Cerebellar cortex (tissue), 1 donor: ENCODE measurements at regions not wholly inside any gene's neighbourhood (a gene's known extent, or its start where the extent isn't known, plus 50 kb on each side); places are given as distances from the start of the nearest gene placed in this dataset.
"Not testable (repeated sequence)": the region's sequence is repeated elsewhere in the genome, so short reads cannot be mapped to it uniquely, and the experiment has no call there.

Source experiments
- DNase-seq: peaks from one replicate; pipeline ENCODE4 v3.0.0-alpha.2; 2015; ENCODE audit warnings: low spot score

DNA sequence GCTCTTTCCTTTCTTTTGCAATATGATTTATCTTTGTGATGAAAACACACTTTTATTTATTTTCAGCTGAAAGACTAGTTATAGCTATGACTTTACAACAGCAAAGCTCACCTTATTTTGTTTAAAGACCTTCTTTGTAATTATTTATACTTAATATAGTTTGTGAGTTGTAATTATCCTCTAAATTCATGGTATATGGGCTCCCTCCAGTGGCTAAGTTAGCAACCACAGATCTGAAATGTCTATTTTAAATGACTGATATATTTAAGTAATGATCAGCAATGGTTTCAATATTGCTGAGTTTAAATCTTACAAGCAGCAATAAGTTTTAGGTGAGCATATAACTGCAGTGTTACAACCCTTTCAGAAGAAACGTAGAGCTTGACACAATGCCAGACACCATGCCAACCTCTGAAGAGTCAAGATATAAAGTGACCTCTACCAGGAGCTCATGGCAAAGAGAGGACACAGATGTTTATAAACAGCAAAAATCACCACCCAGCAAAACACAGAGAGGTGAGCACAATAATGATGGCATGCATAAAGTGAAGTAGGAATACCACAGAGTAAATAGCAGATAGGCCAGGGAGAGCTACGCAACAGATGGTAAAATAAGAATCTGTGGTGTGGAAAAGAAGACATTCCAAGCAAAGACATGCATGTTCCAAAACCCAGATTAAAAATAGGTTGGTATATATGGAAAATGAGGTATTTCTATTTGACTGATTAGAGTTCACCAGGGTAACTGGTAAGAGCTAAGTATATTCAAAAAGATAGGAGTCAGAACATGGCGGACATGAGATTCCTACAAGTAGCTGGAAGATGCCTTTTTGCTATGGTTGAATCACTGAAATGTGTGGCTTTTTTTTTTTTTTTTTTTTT, 143.7 kb upstream of the ZNF385D start:
- peak; percentile 32 for DNase-seq

DNA sequence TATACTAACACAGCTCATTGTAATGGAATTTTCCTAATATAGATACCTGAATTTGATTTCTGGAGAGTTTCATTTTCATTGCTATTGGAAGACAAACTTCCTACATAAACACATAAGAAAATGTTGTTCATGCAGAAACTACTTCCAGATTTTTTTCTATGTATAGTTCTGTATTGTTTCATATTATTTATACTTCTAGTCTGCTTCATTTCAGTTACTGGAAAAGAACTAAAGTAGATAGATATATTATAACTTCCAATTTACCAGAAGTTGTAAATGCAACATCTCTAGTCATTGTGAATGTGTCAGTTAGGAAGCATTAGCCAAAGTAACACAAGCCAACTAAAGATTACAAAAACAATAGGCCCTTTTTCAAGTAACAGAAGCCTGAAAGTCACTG, 147.3 kb upstream of the ZNF385D start:
- no peak for DNase-seq

DNA sequence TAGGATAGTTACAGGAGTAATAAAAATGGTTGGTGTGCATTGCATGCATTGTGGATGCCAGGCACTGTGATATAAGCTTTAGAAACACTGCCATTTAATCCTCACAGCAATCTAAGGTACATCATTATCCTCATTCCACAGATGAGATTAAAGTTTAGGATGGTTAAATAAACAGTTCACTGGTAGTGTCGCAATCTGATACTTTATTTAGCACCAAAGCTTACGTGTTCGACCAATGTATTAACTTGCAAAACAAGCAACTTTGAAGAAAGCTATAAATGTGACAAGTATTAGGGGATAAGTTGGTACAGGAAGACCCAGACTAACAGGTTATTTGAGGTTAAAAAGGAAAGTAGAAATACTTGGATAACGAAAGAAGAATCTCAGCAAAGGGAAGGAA, 150.5 kb upstream of the ZNF385D start:
- no peak for DNase-seq

DNA sequence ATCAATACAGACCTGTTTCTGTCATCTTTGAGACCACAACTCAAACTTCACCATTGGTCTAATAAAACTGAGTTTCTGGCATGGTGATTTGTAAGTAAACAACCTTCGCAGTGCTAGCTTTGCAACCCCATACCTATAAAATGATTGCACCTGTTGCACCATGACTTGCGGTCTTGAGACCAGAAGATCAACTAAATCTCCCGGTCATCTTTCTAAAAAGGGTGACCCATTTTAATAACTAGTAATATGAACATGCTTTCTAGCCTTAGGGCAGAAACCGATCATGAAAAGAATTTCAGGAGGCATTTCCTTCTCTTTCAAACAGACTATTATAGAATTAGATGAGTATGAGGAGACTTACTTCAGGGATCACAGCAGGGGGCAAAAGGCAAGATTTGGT, 151.9 kb upstream of the ZNF385D start:
- DNase-seq: no peak

DNA sequence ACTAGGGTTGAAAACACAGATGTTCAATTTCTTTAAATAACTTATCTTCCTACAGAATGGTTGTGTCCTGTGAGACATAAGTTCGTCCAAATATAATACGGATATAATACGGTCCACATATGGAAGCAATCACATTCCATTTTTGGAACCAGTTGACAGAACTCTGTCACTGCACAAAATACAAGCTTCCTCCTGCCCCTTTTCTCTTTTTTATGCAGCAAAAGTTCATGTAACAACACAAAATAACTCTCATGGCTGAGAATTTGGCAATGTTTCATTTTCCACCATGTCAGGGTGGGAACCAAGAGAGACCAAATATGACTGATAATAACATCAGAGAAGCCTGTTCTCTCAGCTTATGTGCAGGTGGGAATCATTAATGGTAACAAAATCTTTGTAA, 158.1 kb upstream of the ZNF385D start:
- no peak for DNase-seq

DNA sequence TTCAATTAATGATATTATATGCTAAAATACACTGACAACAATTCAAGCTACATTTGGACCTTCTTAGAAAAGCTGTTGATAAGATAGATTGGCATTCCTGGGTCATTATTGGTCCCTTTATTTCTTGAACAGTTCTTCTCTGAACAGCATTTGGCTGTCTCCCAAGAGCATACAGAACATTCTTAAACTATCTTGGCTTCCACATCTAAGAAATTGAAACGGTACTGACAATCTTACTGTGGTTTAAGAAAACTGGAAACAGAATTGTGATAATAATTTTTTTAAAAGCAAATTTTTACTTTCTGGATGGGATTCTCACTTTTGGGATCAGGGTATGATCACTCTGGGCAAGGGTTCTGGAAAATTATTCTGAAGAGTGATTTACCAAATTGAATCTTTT, 161.7 kb upstream of the ZNF385D start:
- DNase-seq: no peak

DNA sequence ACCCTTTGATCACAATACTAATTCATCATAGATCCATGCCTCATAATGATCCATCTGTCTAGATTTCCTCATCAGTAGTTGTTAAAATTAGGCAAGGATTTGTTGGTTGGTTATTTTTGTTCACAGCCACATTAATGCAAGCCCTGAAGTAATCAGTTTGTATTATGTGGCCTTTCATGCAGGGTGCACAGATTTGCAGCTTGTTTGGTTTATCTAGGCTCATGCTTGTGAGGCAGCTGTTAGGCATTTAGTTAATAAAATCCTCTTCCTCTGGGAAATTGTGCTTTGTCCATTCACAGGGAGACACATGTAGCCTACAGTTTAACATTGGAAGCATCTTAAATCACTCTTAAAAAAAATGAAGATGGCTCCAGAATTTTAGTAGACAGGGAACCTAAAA, 162.8 kb upstream of the ZNF385D start:
- DNase-seq: no peak

DNA sequence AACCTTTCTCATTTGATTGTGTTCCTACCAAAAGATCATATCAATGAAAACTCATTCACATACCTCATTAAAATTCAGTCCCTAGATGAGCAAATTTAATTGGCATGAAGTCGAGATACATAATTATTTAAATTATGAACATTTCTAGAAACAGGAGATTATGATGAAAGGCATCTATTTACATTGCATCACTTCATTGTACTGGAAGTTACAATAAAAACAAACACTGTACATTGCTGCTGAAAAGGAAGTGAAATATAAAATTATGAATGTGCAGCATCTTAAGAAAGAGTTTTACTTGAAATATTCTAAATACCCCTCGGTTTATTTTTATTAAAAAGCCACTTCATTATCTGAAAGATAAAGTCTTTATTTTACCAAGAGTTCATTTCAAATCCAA, 163.4 kb upstream of the ZNF385D start:
- DNase-seq: no peak

DNA sequence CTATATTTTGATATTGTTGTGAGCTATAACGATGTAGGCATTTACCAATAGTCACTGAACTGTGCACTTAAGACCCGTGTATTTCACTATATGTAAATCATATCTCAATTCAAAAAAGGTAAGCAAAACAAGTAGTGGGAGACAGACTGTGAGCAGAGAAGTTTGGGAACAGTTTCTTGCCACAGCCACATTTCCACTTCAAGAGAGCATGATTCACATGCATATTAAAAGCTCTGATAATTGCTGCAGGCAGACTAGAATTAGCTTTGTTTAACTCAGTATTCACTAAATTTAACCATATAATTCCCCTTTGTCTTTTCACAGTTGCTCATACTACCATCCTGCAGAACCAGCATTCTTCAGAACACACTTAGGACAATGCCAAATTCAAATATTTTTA, 168.4 kb upstream of the ZNF385D start:
- DNase-seq: no peak

DNA sequence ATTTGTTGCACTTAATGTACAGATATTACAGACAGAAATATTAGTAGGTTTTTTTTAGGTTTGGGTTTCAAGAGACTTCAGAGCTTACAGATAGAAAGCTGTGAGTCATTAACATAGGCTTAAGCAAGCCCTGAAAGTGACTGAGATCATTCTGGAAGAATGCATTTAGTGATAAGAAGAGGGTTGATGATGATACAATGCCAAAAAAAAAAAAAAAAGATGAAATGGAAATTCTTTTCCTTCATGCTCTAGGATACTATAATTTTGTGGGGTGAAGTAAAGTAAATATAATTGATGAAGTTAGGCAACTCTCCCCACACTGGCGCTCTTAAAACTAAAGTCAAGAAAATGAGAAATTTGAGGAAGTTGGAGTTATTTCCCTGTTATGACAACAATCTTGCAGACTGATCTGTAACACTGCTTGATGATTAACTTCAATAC, 169.4 kb upstream of the ZNF385D start:
- DNase-seq: no peak

DNA sequence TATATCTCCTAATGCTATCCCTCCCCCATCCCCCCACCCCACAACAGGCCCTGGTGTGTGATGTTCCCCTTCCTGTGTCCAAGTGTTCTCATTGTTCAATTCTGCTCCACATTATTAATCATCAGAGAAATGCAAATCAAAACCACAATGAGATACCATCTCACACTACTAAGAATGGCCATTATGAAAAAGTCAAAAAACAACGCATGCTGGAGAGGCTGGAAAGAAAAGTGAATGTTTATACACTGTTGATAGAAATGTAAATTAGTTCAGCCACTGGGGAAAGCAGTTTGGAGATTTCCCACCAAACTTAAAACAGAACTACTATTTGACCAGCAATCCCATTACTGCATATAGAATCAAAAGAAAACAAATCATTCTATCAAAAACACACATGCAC, 172.1 kb upstream of the ZNF385D start:
- not testable (repeated sequence) for DNase-seq

DNA sequence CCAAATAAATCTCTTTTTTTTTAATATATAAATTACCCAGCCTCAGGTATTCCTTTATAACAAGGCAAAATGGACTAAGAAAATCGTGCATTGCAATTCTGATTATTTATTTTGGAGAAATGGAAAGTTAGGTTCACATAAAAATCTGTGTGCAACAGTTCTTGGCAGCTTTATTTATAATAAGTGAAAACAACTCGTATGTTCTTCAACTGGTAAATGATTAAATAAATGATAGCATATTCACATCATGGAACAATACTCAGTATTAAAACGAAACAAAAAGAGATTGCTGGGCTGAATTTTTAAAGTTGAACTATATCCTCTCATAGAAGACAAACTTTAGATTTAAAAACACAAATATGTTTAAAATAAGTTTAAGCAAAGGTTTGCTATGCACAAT, 176.3 kb upstream of the ZNF385D start:
- no peak for DNase-seq

DNA sequence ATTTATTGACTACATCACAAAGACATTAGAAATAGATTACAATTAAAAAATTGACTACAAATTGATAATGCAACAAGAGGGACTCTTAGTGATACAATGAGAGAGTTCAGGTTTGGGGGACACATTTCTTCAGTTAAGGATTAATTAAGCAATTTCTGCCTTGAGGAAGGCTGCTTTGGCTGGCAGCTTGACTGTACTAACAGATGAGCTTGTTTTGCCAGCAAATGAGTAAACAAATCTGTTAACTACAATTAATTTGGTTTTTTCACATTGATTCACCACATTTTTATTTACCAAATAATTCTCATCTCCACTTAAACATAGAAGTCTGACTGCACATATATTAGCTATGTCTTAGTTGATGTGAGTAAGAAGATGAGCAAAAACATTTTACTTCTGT, 183.6 kb upstream of the ZNF385D start:
- peak; percentile 52 for DNase-seq

DNA sequence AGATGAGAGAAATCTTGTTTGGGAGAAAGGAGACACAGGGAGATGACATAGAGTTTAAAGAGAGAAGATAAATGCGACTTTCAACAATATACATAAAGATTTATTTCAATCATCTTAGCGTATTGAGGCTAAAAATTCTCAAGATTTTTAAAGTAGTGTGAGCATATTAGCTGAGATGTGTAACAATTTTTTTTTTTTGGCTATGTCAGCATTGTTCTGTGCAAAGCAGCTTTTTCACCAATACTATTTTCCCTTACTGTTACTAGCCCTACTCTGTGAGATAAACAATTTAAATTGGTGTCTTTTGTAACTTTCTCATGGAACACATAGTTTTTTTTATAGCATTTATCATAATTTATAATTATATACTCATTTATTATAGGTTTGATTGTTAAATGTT, 185.2 kb upstream of the ZNF385D start:
- no peak for DNase-seq

DNA sequence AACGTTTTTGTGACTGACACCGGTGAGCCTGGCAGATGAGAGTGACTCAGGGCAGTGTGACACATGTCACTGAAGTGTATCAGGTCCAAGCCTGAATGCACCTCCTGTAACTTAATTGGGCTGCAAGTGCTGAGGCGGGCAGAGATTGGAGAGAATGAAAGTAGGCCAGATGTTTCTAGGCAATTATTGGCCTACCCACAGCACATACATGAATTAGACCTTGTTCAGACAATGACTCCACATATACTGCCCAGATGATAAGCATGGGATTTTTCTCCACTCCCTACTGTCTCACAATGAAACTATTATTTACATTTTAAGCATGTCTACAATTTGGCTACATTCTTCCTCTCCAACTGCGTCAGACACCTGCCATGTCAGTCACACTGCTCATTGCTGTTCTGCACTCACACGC, 187.3 kb upstream of the ZNF385D start:
- DNase-seq: no peak

DNA sequence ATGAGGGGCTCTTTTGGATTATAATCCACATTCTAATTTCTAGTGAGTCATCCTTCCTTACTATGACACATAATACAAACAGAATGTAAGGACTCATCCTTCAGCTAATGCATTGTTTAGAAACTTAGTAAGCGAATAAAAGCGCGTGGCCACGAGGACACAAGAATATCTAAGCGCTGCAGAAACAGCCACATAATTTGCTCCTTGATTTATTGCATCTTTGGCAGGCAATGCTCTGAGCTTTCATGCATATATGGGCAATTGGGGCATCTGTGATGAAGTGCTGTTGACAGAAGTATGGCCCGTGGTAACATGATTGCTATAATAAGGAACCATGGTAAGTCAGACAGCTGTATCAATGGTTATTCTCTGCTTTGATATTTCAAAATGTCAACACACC, 191.3 kb upstream of the ZNF385D start:
- DNase-seq: peak; percentile 90

DNA sequence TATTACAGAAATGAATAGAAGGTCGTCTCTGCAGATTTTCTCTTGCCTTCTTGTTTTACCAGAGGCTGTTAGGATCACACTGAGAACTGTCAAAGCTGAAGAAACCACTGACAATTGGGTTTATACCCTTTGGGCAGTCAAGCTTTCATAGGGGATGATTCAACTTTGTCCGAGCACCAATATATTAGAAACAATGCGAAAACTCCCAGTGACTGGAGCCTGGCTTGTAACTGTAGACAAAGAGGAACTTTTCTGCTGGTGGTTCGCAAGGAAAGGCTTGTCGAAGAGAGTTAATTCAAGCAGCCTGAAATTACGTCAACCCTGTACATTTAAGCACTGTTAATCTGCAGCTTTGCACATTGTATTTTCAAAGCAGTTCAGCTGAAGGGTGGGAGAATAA, 193.2 kb upstream of the ZNF385D start:
- DNase-seq: no peak

DNA sequence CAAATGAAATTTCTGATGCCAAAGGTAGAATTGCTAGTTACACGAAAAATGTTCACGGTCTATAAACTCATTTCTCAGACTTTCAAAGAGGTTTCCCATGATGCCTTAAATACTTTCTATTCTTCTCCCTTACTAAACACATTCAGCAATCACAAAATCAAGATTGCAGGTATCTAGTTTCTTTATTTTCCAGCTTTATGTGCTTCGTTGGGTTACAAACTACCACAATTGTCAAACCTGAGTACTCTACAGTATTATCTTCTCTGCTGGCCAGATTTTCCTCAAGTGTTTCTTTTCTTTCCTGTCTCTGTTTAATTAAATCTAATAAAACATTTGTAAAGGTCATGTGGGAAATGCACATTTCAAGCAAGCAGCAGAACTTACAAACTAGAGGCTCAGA, 201.8 kb upstream of the ZNF385D start:
- no peak for DNase-seq

DNA sequence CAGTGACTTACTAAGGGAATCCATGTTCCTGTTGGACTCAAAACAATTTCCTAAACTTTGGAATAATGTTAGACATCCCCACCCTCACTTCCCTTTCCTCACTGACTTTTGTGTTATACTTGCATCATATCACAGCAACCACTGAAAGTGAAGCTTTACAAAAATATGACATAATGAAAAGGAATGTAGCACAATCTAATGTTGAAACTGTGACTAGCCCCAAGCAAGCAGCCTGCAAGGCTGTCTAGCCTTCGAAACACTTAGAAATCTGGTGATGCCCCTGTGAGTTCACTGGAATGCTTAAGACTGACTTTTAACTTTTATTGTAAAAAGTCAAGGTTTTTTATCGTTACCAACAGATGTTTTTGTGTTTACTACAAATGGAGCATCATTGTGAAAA, 203.7 kb upstream of the ZNF385D start:
- DNase-seq: no peak

DNA sequence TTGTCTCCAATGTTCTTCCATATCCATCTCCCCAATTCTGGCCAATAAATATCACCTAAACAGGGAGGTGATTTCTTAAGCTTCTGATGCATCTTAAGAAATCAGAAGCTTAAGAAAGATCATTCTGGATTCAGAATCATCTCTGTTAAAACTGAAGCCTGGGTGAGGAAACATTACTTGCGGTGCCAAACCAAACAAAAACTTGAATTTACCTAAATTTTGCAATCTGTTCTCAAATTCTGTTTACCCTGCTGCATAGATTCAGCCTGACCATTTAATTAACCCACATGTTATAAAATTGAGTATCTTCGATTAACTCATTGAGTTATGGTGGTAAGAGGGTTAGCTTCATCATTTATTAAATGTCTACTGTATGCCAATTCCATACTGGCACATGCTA, 204.4 kb upstream of the ZNF385D start:
- DNase-seq: no peak

DNA sequence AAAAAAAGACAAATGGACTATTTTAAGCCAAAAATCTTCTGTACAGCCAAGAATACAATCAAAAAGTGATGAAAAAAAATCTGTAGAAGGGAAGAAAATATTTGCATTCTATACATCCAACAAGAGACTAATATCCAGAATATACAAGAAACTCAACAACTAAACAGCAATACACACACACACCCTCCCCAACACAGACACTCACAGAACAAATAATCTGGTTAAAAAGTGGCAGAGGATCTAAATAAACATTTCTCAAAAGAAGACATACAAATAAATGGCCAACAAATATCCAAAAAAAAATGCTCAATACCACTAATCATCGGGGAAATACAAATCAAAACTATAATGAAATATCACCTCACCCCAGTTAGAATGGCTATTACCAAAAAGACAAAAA, 209.0 kb upstream of the ZNF385D start:
- DNase-seq: no peak

DNA sequence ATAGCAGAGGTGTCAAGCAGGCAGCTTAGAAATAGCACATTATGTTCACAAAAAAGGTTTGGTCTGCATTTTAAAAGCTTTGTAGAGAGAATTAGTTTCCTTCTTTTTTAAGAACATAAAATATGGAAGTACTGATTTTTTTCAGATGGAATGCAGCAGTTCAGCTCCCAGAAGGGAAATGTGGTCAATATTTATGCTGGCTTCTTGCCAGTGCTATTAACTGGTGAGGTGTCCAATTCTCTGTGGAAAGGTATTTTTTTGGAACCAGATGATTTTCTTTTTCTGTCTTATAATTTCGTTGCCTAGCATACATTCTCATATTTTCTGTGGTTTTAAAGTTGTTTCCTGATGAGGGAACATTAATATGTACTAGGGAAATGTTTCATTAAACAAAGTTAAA, 211.4 kb upstream of the ZNF385D start:
- no peak for DNase-seq

DNA sequence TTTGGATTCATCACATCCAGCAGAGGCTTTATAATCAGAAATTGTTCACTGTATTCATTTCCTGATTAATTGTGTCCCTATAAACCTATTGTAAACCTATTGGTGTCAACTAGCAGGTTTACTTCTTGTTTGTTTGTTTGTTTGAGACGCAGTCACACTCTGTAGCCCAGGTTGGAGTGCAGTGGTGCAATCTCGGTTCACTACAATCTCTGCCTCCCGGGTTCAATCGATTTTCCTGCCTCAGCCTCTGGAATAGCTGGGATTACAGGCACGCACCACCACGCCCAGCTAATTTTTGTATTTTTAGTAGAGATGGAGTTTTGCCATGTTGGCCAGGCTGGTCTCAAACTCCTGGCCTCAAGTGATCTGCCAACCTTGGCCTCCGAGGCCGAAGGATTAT, 215.4 kb upstream of the ZNF385D start:
- not testable (repeated sequence) for DNase-seq

DNA sequence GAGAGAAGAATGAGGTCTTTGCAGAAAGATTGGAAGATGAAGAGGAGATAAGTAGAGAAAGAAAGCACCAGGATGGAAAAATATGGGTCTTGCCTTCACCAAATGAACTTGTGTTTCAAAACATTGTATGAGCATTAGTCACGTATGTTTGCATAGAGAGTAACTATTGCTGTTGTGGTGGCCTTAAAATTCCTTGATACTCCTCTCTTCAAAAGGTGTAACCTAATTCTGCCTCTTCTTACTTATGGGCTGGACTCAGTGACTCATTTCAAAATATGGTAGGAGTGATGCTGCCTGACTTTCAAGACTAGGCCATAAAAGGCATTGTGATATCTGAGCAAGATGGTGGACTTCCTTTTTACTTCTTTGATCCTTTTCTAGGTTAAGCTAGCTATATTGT, 228.7 kb upstream of the ZNF385D start:
- DNase-seq: no peak
